Upper lobe of left lung (tissue), 6 donors: ENCODE measurements at regions not wholly inside any gene's neighbourhood (a gene's known extent, or its start where the extent isn't known, plus 50 kb on each side); places are given as distances from the start of the nearest gene placed in this dataset.

ENCODE experiments used
- ATAC-seq, 2 donors: fragments of 200-7000 bp; cut with Tn5 transposase; one replicate each; pipeline ENCODE4 v1.9.1; 2022; ENCODE audit warnings: mild to moderate bottlenecking in 2 of 2, moderate library complexity in 2 of 2; ENCODE audit not compliant: low FRiP score in 2 of 2
- DNase-seq, 2 donors: peaks; one replicate each; pipeline ENCODE4 v3.0.0-alpha.2; 2019 to 2020
- H3K27ac ChIP-seq, 4 donors: fragments of 200-600 bp; sonication (generic); one replicate each; pipeline ENCODE4 v1.5.1; 2016 to 2019
- H3K27me3 ChIP-seq, 4 donors: fragments of 200-600 bp; sonication (generic); one replicate each; pipeline ENCODE4 v1.5.1; 2017 to 2019
- H3K36me3 ChIP-seq, 4 donors: fragments of 200-600 bp; sonication (generic); one replicate each; pipeline ENCODE4 v1.5.1; 2016 to 2019
- H3K4me1 ChIP-seq, 4 donors: fragments of 200-600 bp; sonication (generic); one replicate each; pipeline ENCODE4 v1.5.1; 2018 to 2019
- H3K4me3 ChIP-seq, 4 donors: fragments of 200-600 bp; sonication (generic); one replicate each; pipeline ENCODE4 v1.5.1; 2017 to 2019; ENCODE audit warnings: mild to moderate bottlenecking in 2 of 4, moderate library complexity in 1 of 4
- H3K9me3 ChIP-seq, 4 donors: fragments of 200-600 bp; sonication (generic); one replicate each; pipeline ENCODE4 v1.5.1; 2018 to 2019
- EP300 ChIP-seq, 4 donors: sonication (generic); formaldehyde crosslinking; IDR thresholded peaks; one replicate each; pipeline ENCODE4 v1.5.1; 2017; ENCODE audit warnings: antibody characterized with exemption in 4 of 4, control low read depth in 2 of 4
- POLR2A ChIP-seq, 4 donors: fragments of 450-650 bp; IDR thresholded peaks; one replicate each; pipeline ENCODE4 v1.5.1; 2016 to 2017; ENCODE audit warnings: antibody characterized with exemption in 4 of 4, mild to moderate bottlenecking in 2 of 4
- POLR2AphosphoS5 ChIP-seq, 2 donors: sonication (generic); formaldehyde crosslinking; IDR thresholded peaks; one replicate each; pipeline ENCODE4 v1.5.1; 2017; ENCODE audit warnings: antibody characterized with exemption in 2 of 2
- WGBS, 2 donors: methylation state at CpG; one replicate each; pipeline ENCODE4 v1.1.5; 2017 to 2018; 5-methylcytosine and 5-hydroxymethylcytosine counted together
- TF ChIP-seq, protein P1 (sequence below), 6 experiments: fragments of 450-650 bp in 4 of 6; fragments of 200-600 bp in 2 of 6; sonication (generic) in 2 of 6; IDR thresholded peaks; one replicate each; pipeline ENCODE4 v1.5.1; 2016 to 2019; ENCODE audit warnings: antibody characterized with exemption in 6 of 6
- donor health status: DM: no; HTN: no; CAD: no; lungs with moderate emphysema.
- donor health status: DM: no; HTN: yes; CAD: no; lungs with severe emphysema.

DNA sequence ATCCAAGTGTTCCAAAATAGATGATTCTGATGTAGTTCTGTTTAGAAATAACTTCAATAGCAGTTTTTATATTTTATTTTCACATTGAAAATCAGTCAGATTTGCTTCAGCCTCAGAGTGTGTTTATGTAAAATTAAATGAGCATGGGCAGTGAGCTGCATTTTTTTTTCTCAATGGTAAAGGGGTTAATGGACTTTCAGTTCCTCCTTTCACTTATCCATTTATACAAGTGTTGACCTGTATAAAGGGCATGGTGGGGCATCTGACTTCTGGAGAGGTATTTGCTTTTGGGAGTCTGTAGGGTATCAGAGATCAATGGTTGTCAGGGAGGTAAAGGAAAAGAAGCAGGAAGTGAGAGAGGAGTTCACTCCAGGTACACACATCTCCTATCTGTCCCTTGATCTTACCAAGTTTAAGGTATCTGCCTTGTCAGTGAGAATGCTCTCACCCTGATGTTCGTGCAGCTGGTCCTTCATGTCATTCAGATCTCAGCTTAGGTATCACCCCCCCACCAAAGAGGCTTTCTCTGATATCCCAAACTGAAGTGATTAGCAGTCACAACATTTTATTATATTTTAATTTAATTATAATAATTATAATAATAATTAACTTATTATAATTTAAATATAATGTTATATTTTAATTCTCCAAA is 181.6 kb upstream of the LMNTD1 start:
- ATAC-seq = no peak
- TF ChIP-seq POLR2A (IDR thresholded peaks at IDR 0.05) (no peak), EP300 (IDR thresholded peaks at IDR 0.05) (no peak), POLR2AphosphoS5 (IDR thresholded peaks at IDR 0.05) (no peak)
- TF ChIP-seq, protein P1, sequence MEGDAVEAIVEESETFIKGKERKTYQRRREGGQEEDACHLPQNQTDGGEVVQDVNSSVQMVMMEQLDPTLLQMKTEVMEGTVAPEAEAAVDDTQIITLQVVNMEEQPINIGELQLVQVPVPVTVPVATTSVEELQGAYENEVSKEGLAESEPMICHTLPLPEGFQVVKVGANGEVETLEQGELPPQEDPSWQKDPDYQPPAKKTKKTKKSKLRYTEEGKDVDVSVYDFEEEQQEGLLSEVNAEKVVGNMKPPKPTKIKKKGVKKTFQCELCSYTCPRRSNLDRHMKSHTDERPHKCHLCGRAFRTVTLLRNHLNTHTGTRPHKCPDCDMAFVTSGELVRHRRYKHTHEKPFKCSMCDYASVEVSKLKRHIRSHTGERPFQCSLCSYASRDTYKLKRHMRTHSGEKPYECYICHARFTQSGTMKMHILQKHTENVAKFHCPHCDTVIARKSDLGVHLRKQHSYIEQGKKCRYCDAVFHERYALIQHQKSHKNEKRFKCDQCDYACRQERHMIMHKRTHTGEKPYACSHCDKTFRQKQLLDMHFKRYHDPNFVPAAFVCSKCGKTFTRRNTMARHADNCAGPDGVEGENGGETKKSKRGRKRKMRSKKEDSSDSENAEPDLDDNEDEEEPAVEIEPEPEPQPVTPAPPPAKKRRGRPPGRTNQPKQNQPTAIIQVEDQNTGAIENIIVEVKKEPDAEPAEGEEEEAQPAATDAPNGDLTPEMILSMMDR (IDR thresholded peaks at IDR 0.05) = no peak
- Histone ChIP-seq H3K9me3 (no peaks in the 10 kb centered on the region), H3K27ac (no peak overlapping the region), H3K4me3 (no peak overlapping the region), H3K4me1 (no peaks in the 10 kb centered on the region), H3K27me3 (no peaks in the 10 kb centered on the region), H3K36me3 (no peaks in the 10 kb centered on the region)
- no peak for DNase-seq
- WGBS, 2 donors = 89 to 100% methylated on average over 1 of the region's 1 CpG

DNA sequence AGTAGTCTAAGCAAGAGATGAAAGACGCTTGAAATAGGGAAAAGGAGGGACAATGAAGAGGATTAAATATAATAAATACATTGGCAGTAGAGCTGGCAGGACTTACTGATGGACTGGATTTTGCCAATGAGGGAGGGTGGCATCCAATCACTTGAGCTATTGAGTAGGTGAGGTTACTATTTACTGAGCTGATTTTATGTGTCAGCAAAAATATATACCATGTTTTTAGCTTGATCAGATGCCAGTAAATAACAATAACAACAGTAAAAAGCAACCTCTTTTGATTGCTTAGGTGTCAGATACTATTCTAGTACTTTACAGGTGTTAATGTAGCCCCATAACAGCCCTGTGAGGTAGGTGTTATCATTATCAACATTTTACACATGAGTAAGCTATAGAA is 187.5 kb upstream of the LMNTD1 start:
- no peaks in the 10 kb centered on the region for H3K9me3 ChIP-seq
- DNase-seq = no peak
- no peaks in the 10 kb centered on the region for H3K36me3 ChIP-seq
- ATAC-seq = no peak
- no peak overlapping the region for H3K4me3 ChIP-seq
- WGBS, 2 donors = 94 to 100% methylated on average over 1 of the region's 1 CpG
- TF ChIP-seq POLR2A (IDR thresholded peaks at IDR 0.05) (no peak), EP300 (IDR thresholded peaks at IDR 0.05) (no peak), POLR2AphosphoS5 (IDR thresholded peaks at IDR 0.05) (no peak)
- TF ChIP-seq, protein P1 (IDR thresholded peaks at IDR 0.05) = no peak
- no peak overlapping the region for H3K27ac ChIP-seq
- no peaks in the 10 kb centered on the region for H3K4me1 ChIP-seq
- H3K27me3 ChIP-seq = no peaks in the 10 kb centered on the region

DNA sequence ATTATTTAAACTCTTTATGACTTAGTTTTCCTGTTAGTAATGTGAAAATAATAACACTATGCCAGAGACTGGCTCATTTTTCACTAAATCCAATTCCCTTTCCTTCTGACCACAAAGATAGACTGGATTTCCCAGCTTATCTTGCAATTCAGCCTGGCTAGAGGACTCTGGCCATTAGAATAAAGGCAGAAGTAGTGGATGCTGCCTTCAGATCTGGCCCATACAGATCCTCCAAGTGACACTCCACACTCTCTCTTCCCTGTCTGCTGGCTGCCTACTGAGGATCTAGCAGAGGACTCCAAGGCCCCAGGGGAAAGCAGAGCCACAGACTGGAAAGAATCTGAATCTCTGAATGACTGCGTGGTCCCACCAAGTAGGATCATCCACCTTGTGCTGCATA is 188.8 kb upstream of the LMNTD1 start:
- no peaks in the 10 kb centered on the region for H3K4me1 ChIP-seq
- WGBS, 2 donors = 100% methylated on average over 1 of the region's 1 CpG
- TF ChIP-seq POLR2AphosphoS5 (IDR thresholded peaks at IDR 0.05) = no peak
- TF ChIP-seq, protein P1 (IDR thresholded peaks at IDR 0.05) = no peak
- TF ChIP-seq POLR2A (IDR thresholded peaks at IDR 0.05) = no peak
- TF ChIP-seq EP300 (IDR thresholded peaks at IDR 0.05) = no peak
- ATAC-seq (no peak), DNase-seq (no peak)
- H3K36me3 ChIP-seq = no peaks in the 10 kb centered on the region
- no peaks in the 10 kb centered on the region for H3K27me3 ChIP-seq
- no peaks in the 10 kb centered on the region for H3K9me3 ChIP-seq
- H3K4me3 ChIP-seq = no peak overlapping the region
- H3K27ac ChIP-seq = no peak overlapping the region

DNA sequence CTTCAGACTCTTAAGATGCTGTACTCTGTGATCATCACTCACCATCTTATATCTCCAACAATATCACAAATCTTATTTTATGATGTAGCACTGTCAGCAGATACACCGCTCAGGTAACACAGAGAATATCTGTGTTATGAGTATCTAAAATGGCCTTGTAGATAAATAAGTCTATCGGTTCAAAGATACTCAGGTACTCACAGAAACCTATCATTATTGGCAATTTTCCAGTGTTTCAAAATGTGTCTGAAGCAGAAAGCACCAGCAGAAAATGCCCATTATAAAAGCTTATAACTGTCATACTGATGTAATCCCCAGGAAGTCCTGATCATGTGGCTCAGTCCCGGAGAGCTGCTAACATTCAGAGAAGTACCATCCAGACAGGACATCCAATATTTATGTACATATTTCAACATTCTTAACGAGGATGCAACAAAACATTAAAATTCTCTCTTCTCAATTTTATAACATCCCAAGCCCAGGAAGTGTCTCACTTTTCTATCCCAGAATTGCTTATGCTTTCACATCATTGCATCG is 190.7 kb upstream of the LMNTD1 start:
- TF ChIP-seq, protein P1 (IDR thresholded peaks at IDR 0.05) = no peak
- TF ChIP-seq POLR2A (IDR thresholded peaks at IDR 0.05) = no peak
- no peak for TF ChIP-seq POLR2AphosphoS5 (IDR thresholded peaks at IDR 0.05)
- TF ChIP-seq EP300 (IDR thresholded peaks at IDR 0.05) = no peak
- H3K36me3 ChIP-seq = no peaks in the 10 kb centered on the region
- H3K4me3 ChIP-seq = no peak overlapping the region
- ATAC-seq (no peak), DNase-seq (no peak)
- 50 to 59% methylated on average over 5 of the region's 5 CpGs for WGBS, 2 donors
- H3K27ac ChIP-seq = no peak overlapping the region
- no peaks in the 10 kb centered on the region for H3K27me3 ChIP-seq
- no peaks in the 10 kb centered on the region for H3K4me1 ChIP-seq
- H3K9me3 ChIP-seq = no peaks in the 10 kb centered on the region

DNA sequence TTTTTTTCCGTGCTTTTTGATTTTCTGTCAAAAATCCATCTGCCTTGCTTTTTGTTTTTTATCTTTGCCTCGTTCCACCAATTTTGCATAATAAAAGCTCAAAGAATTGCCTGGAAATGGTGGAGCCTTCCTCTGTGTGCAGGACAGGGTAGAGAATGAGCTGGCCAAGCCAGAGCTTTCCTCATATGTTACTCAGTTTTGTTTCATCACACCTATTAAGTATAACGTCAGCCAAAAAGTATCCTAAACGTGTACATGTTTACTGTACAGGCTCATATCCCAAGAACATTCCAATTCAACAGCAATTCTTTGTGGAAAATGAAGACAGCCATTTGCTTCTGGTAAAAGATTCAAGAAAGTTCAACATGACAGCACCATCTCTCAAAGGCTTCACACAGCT is 191.2 kb upstream of the LMNTD1 start:
- H3K4me3 ChIP-seq = no peak overlapping the region
- no peaks in the 10 kb centered on the region for H3K27me3 ChIP-seq
- H3K9me3 ChIP-seq = no peaks in the 10 kb centered on the region
- 81 to 82% methylated on average over 4 of the region's 4 CpGs for WGBS, 2 donors
- TF ChIP-seq, protein P1 (IDR thresholded peaks at IDR 0.05) = no peak
- TF ChIP-seq EP300 (IDR thresholded peaks at IDR 0.05) = no peak
- no peak for TF ChIP-seq POLR2AphosphoS5 (IDR thresholded peaks at IDR 0.05)
- no peak for TF ChIP-seq POLR2A (IDR thresholded peaks at IDR 0.05)
- no peaks in the 10 kb centered on the region for H3K4me1 ChIP-seq
- ATAC-seq (no peak), DNase-seq (no peak)
- H3K36me3 ChIP-seq = no peaks in the 10 kb centered on the region
- no peak overlapping the region for H3K27ac ChIP-seq
